ENCODE measurements at regions not wholly inside any gene's neighbourhood (a gene's known extent, or its start where the extent isn't known, plus 50 kb on each side); places are given as distances from the start of the nearest gene placed in this dataset.

DNA sequence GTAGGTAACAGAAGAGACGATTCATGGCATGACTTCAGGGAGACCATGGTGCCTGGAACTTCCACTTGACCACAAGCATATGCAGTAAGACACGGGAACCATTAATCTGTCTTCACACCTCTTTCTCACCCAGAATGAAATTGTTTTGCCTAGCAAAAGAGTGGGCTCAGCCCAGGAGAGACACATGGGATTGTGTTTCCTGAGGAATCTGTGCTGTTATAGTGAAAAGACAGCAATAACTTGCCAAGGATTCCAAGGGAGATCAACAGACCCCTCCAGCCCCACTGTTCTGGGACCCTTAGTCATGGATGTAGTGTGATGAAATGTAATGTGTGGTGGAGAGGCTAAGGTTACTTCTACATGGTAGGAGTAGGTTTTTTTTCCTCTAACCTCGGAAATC, 192.5 kb upstream of the NPVF start:
- no peaks in the 10 kb centered on the region for H3K79me1 ChIP-seq (ENCODE audit: low read length)
- no peaks in the 10 kb centered on the region for H3K27me3 ChIP-seq (ENCODE audit: insufficient read depth, low read length, poor library complexity)
- H3K79me2 ChIP-seq (ENCODE audit: control insufficient read depth, insufficient read depth, low read length), result no peaks in the 10 kb centered on the region
- H3K4me1 ChIP-seq (ENCODE audit: control insufficient read depth, low read depth, low read length), result no peaks in the 10 kb centered on the region
- H3K9ac ChIP-seq (ENCODE audit: low read length), result no peak overlapping the region
- H4K5ac ChIP-seq (ENCODE audit: low read length), result no peak overlapping the region
- H3K4ac ChIP-seq (ENCODE audit: low read depth, low read length), result no peak overlapping the region
- no peak overlapping the region for H3K56ac ChIP-seq (ENCODE audit: low read length)
- no peak for DNase-seq
- WGBS (ENCODE audit: extremely low coverage, insufficient coverage, low lambda C conversion rate), result no CpG with 5 or more reads among the region's 3 CpGs
- no peak overlapping the region for H2BK120ac ChIP-seq (ENCODE audit: low read depth, low read length)
- no peak overlapping the region for H3K4me3 ChIP-seq (ENCODE audit: low read length)
- no peak overlapping the region for H2AK5ac ChIP-seq (ENCODE audit: low read length)
- no peak overlapping the region for H4K8ac ChIP-seq (ENCODE audit: low read depth, low read length)
- no peak overlapping the region for H2BK5ac ChIP-seq (ENCODE audit: low read length)
- no peak overlapping the region for H3K27ac ChIP-seq (ENCODE audit: low read depth, low read length)
- H2BK15ac ChIP-seq (replicated peaks; ENCODE audit: low read depth), result no peak overlapping the region
- no peak overlapping the region for H3K23ac ChIP-seq (ENCODE audit: low read length)
- no peak overlapping the region for H3K4me2 ChIP-seq (ENCODE audit: low read length)
- no peak overlapping the region for H3K18ac ChIP-seq (ENCODE audit: low read length)
- no peaks in the 10 kb centered on the region for H3K36me3 ChIP-seq (ENCODE audit: control insufficient read depth, insufficient read depth, low read length)

DNA sequence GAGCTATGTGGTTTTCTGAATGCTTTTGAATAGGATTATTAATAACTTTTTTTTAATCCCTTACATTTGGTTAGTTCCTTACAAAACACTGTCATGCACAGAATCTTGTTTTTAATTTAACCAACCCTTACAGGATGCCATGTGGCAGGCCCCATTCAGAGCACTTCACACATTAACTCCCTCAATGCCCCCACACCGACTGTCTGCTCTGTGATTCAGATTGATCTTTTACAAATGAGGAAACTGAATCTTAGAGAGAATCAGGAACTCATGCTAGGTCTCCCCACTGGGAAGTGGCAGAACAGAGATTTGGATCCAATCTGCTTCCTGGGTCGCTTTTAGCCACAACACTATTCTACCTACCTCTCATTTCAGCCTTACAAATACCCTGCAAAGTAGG, 195.8 kb upstream of the NPVF start:
- Histone ChIP-seq H4K5ac (ENCODE audit: low read length) (no peak overlapping the region), H2BK15ac (replicated peaks; ENCODE audit: low read depth) (no peak overlapping the region), H4K8ac (ENCODE audit: low read depth, low read length) (no peak overlapping the region), H2BK5ac (ENCODE audit: low read length) (no peak overlapping the region), H3K4ac (ENCODE audit: low read depth, low read length) (no peak overlapping the region), H3K27ac (ENCODE audit: low read depth, low read length) (no peak overlapping the region), H3K36me3 (ENCODE audit: control insufficient read depth, insufficient read depth, low read length) (no peaks in the 10 kb centered on the region), H3K4me1 (ENCODE audit: control insufficient read depth, low read depth, low read length) (no peaks in the 10 kb centered on the region), H2AK5ac (ENCODE audit: low read length) (no peak overlapping the region), H3K4me3 (ENCODE audit: low read length) (no peak overlapping the region), H3K23ac (ENCODE audit: low read length) (no peak overlapping the region), H3K79me2 (ENCODE audit: control insufficient read depth, insufficient read depth, low read length) (no peaks in the 10 kb centered on the region), H2BK120ac (ENCODE audit: low read depth, low read length) (no peak overlapping the region), H3K79me1 (ENCODE audit: low read length) (no peaks in the 10 kb centered on the region), H3K18ac (ENCODE audit: low read length) (no peak overlapping the region), H3K56ac (ENCODE audit: low read length) (no peak overlapping the region), H3K27me3 (ENCODE audit: insufficient read depth, low read length, poor library complexity) (no peaks in the 10 kb centered on the region), H3K9ac (ENCODE audit: low read length) (no peak overlapping the region), H3K4me2 (ENCODE audit: low read length) (no peak overlapping the region)
- no CpG with 5 or more reads among the region's 2 CpGs for WGBS (ENCODE audit: extremely low coverage, insufficient coverage, low lambda C conversion rate)
- DNase-seq, result peak; percentile 6

DNA sequence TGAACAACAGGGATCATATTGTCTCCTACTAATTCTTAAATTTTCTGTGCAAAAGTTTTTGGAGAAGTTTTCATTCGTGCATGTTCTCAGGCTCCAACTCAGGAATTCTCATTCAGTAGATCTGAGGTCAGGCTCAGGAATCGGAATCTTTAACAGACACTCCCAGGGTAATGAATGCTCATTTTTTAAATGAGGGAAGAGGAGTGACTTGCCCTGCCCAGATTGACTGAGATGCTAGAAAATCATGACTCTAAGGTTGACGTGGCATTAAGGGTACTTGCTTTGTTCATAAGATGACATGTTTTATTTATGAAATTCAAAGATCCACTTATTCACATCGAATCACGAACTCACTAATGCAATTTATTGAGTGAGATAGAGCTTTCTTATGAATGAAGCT, 196.6 kb upstream of the NPVF start:
- Histone ChIP-seq H4K8ac (ENCODE audit: low read depth, low read length) (no peak overlapping the region), H3K23ac (ENCODE audit: low read length) (no peak overlapping the region), H3K56ac (ENCODE audit: low read length) (no peak overlapping the region), H3K18ac (ENCODE audit: low read length) (no peak overlapping the region), H2BK5ac (ENCODE audit: low read length) (no peak overlapping the region), H3K4me3 (ENCODE audit: low read length) (no peak overlapping the region), H3K4ac (ENCODE audit: low read depth, low read length) (no peak overlapping the region), H3K27me3 (ENCODE audit: insufficient read depth, low read length, poor library complexity) (no peaks in the 10 kb centered on the region), H2BK15ac (replicated peaks; ENCODE audit: low read depth) (no peak overlapping the region), H3K79me2 (ENCODE audit: control insufficient read depth, insufficient read depth, low read length) (no peaks in the 10 kb centered on the region), H3K4me1 (ENCODE audit: control insufficient read depth, low read depth, low read length) (no peaks in the 10 kb centered on the region), H3K79me1 (ENCODE audit: low read length) (no peaks in the 10 kb centered on the region), H4K5ac (ENCODE audit: low read length) (no peak overlapping the region), H2BK120ac (ENCODE audit: low read depth, low read length) (no peak overlapping the region), H3K9ac (ENCODE audit: low read length) (no peak overlapping the region), H2AK5ac (ENCODE audit: low read length) (no peak overlapping the region), H3K36me3 (ENCODE audit: control insufficient read depth, insufficient read depth, low read length) (no peaks in the 10 kb centered on the region), H3K27ac (ENCODE audit: low read depth, low read length) (no peak overlapping the region), H3K4me2 (ENCODE audit: low read length) (no peak overlapping the region)
- no CpG with 5 or more reads among the region's 5 CpGs for WGBS (ENCODE audit: extremely low coverage, insufficient coverage, low lambda C conversion rate)
- no peak for DNase-seq

DNA sequence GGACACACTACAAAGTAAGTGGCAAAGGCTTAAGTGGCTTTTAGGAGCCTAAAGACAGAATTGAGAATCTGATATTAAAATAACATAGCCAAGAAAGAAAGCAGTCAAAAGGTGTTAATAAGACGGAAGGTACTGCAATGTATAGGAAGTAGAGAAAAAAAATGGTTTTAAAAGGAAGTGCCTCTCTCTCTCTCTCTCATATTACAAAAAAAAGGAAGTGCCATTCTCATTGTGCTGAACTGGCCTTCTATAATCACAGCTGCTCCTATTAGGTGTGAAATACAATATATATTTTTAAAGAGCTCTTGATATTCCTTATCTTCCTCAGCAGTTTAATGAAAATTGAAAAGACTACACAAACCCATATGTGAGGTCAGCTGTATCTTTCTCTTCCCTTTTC, 199.4 kb upstream of the NPVF start:
- Histone ChIP-seq H2BK5ac (ENCODE audit: low read length) (no peak overlapping the region), H3K36me3 (ENCODE audit: control insufficient read depth, insufficient read depth, low read length) (no peaks in the 10 kb centered on the region), H3K79me2 (ENCODE audit: control insufficient read depth, insufficient read depth, low read length) (no peaks in the 10 kb centered on the region), H2BK15ac (replicated peaks; ENCODE audit: low read depth) (no peak overlapping the region), H3K27ac (ENCODE audit: low read depth, low read length) (no peak overlapping the region), H3K4me2 (ENCODE audit: low read length) (no peak overlapping the region), H3K9ac (ENCODE audit: low read length) (no peak overlapping the region), H3K4ac (ENCODE audit: low read depth, low read length) (no peak overlapping the region), H2BK120ac (ENCODE audit: low read depth, low read length) (no peak overlapping the region), H4K8ac (ENCODE audit: low read depth, low read length) (no peak overlapping the region), H3K56ac (ENCODE audit: low read length) (no peak overlapping the region), H3K23ac (ENCODE audit: low read length) (no peak overlapping the region), H3K18ac (ENCODE audit: low read length) (no peak overlapping the region), H3K27me3 (ENCODE audit: insufficient read depth, low read length, poor library complexity) (no peaks in the 10 kb centered on the region), H2AK5ac (ENCODE audit: low read length) (no peak overlapping the region), H3K79me1 (ENCODE audit: low read length) (no peaks in the 10 kb centered on the region), H4K5ac (ENCODE audit: low read length) (no peak overlapping the region), H3K4me1 (ENCODE audit: control insufficient read depth, low read depth, low read length) (no peaks in the 10 kb centered on the region), H3K4me3 (ENCODE audit: low read length) (no peak overlapping the region)
- no peak for DNase-seq
- WGBS (ENCODE audit: extremely low coverage, insufficient coverage, low lambda C conversion rate), result no CpG with 5 or more reads among the region's 1 CpG

DNA sequence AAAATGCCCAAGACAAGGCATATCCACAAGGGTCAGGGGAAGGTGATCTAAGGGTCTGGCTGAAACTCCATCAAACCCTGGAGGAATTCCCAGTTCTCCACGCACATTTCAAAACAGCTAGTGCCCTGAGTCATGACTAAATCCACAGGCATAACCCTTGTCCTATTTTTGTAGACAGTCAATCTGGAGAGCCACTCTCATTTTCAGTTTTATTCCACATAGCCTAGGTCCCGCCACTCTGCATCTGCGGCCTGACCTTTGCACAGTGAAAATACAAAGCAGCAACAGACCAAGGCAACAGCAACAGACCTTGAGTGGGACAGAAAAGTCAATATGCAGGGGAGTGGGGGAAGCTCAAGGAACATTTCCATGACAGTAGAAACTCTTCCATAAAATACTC, 201.4 kb upstream of the NPVF start:
- Histone ChIP-seq H3K56ac (ENCODE audit: low read length) (no peak overlapping the region), H2BK15ac (replicated peaks; ENCODE audit: low read depth) (no peak overlapping the region), H4K5ac (ENCODE audit: low read length) (no peak overlapping the region), H3K4me2 (ENCODE audit: low read length) (no peak overlapping the region), H3K36me3 (ENCODE audit: control insufficient read depth, insufficient read depth, low read length) (no peaks in the 10 kb centered on the region), H2AK5ac (ENCODE audit: low read length) (no peak overlapping the region), H3K27me3 (ENCODE audit: insufficient read depth, low read length, poor library complexity) (no peaks in the 10 kb centered on the region), H3K4ac (ENCODE audit: low read depth, low read length) (no peak overlapping the region), H3K79me2 (ENCODE audit: control insufficient read depth, insufficient read depth, low read length) (no peaks in the 10 kb centered on the region), H3K23ac (ENCODE audit: low read length) (no peak overlapping the region), H2BK5ac (ENCODE audit: low read length) (no peak overlapping the region), H3K27ac (ENCODE audit: low read depth, low read length) (no peak overlapping the region), H2BK120ac (ENCODE audit: low read depth, low read length) (no peak overlapping the region), H3K9ac (ENCODE audit: low read length) (no peak overlapping the region), H3K79me1 (ENCODE audit: low read length) (no peaks in the 10 kb centered on the region), H3K4me1 (ENCODE audit: control insufficient read depth, low read depth, low read length) (no peaks in the 10 kb centered on the region), H4K8ac (ENCODE audit: low read depth, low read length) (no peak overlapping the region), H3K4me3 (ENCODE audit: low read length) (no peak overlapping the region), H3K18ac (ENCODE audit: low read length) (no peak overlapping the region)
- no peak for DNase-seq
- WGBS (ENCODE audit: extremely low coverage, insufficient coverage, low lambda C conversion rate), result no CpG with 5 or more reads among the region's 3 CpGs

DNA sequence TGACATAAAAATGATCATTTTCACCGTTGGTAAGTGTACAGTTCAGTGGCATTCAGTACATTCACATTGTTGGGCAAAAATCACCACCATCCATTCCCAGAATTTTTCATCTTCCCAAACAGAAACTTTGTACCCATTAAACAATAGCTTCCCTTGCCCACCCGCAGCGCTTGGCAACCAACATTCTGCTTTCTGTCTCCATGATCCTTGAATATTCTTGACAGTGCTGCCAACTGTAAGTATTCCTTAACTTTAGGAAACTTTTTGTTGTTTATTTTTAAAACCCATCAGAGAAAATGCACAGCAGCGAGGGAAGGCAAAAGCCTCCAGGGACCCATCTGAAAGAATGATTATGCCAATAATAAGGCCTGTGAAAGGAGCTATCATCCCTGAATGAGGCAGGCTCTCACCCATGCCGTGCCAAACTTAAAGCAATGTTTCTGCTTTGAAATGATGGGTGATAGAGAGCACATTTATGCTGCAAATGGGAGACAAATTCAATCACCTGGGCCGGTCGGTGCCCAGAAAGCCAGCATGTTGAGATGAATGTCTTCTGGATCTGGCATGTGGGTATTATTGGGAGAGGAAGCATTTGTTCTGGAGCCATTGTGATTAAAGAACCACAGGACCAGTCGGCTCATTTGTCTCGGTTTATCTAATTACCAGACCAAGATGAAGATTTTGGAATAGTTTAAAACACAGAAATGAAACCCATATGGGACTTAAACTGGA, 202.1 kb upstream of the NPVF start:
- no peaks in the 10 kb centered on the region for H3K79me2 ChIP-seq (ENCODE audit: control insufficient read depth, insufficient read depth, low read length)
- H3K4me2 ChIP-seq (ENCODE audit: low read length), result no peak overlapping the region
- no peak overlapping the region for H2BK120ac ChIP-seq (ENCODE audit: low read depth, low read length)
- H3K79me1 ChIP-seq (ENCODE audit: low read length), result no peaks in the 10 kb centered on the region
- no peaks in the 10 kb centered on the region for H3K4me1 ChIP-seq (ENCODE audit: control insufficient read depth, low read depth, low read length)
- H3K18ac ChIP-seq (ENCODE audit: low read length), result no peak overlapping the region
- no peak overlapping the region for H3K23ac ChIP-seq (ENCODE audit: low read length)
- no peak overlapping the region for H4K5ac ChIP-seq (ENCODE audit: low read length)
- H3K4me3 ChIP-seq (ENCODE audit: low read length), result no peak overlapping the region
- no peak overlapping the region for H3K56ac ChIP-seq (ENCODE audit: low read length)
- no CpG with 5 or more reads among the region's 9 CpGs for WGBS (ENCODE audit: extremely low coverage, insufficient coverage, low lambda C conversion rate)
- no peak overlapping the region for H2BK5ac ChIP-seq (ENCODE audit: low read length)
- no peak overlapping the region for H3K4ac ChIP-seq (ENCODE audit: low read depth, low read length)
- H3K27ac ChIP-seq (ENCODE audit: low read depth, low read length), result no peak overlapping the region
- no peak overlapping the region for H4K8ac ChIP-seq (ENCODE audit: low read depth, low read length)
- H2BK15ac ChIP-seq (replicated peaks; ENCODE audit: low read depth), result no peak overlapping the region
- no peak for DNase-seq
- no peaks in the 10 kb centered on the region for H3K36me3 ChIP-seq (ENCODE audit: control insufficient read depth, insufficient read depth, low read length)
- no peak overlapping the region for H2AK5ac ChIP-seq (ENCODE audit: low read length)
- no peaks in the 10 kb centered on the region for H3K27me3 ChIP-seq (ENCODE audit: insufficient read depth, low read length, poor library complexity)
- no peak overlapping the region for H3K9ac ChIP-seq (ENCODE audit: low read length)
